22Rv1 (cell line): ENCODE measurements at regions not wholly inside any gene's neighbourhood (a gene's known extent, or its start where the extent isn't known, plus 50 kb on each side); places are given as distances from the start of the nearest gene placed in this dataset.

Experiments used
- H3K27ac ChIP-seq: fragments of 450-650 bp; 2 replicates; pipeline ENCODE4 v1.5.1; 2017
- ZFX ChIP-seq: fragments of 450-650 bp; IDR thresholded peaks from 2 replicates; pipeline ENCODE4 v1.6.1; 2017; ENCODE audit warnings: antibody characterized with exemption, borderline replicate concordance
- TF ChIP-seq, protein P1 (sequence below): fragments of 450-650 bp; IDR thresholded peaks from 2 replicates; pipeline ENCODE4 v1.5.1; 2017; ENCODE audit warnings: mild to moderate bottlenecking

DNA sequence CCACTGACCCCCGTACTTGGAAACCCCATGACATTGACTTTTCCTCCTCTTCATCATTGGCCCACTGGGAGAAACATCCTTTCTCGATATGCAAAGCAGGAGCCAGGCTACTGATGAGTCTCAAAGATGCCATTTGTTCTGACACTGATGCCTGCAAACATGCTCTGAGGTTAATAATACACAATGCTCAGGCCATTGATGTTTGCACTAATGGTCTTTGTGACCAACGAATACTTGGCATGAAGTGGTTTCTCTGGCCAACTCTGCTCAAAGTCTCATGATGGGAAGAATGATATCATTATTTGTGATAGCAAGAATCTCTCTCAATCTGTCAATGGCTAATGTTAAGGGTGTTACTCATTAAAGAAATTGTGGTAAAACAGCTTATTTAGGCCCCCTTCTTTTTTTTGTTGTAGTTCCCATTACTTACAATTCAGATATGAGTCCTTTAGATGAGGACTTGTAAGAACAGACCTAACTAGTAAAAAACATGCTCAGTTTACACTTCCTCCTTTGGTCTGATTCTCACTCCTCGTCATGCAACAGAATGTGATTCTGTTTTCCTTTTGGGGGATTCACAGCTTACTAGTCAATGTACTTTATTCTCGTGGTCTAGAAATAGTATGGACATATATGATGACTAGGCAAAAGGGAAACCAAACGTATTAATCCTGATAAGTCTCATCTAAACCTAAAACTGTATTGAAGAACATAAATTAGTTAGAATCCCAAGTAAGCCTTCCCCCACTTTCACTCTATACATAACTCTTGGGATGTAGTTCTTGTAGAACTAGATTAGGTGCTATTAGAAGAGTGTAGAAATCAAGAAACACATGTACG is 488.8 kb upstream of the DPPA4 start:
- H3K27ac ChIP-seq, result no peak overlapping the region
- TF ChIP-seq ZFX, result no peak
- TF ChIP-seq, protein P1, sequence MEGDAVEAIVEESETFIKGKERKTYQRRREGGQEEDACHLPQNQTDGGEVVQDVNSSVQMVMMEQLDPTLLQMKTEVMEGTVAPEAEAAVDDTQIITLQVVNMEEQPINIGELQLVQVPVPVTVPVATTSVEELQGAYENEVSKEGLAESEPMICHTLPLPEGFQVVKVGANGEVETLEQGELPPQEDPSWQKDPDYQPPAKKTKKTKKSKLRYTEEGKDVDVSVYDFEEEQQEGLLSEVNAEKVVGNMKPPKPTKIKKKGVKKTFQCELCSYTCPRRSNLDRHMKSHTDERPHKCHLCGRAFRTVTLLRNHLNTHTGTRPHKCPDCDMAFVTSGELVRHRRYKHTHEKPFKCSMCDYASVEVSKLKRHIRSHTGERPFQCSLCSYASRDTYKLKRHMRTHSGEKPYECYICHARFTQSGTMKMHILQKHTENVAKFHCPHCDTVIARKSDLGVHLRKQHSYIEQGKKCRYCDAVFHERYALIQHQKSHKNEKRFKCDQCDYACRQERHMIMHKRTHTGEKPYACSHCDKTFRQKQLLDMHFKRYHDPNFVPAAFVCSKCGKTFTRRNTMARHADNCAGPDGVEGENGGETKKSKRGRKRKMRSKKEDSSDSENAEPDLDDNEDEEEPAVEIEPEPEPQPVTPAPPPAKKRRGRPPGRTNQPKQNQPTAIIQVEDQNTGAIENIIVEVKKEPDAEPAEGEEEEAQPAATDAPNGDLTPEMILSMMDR, result no peak

DNA sequence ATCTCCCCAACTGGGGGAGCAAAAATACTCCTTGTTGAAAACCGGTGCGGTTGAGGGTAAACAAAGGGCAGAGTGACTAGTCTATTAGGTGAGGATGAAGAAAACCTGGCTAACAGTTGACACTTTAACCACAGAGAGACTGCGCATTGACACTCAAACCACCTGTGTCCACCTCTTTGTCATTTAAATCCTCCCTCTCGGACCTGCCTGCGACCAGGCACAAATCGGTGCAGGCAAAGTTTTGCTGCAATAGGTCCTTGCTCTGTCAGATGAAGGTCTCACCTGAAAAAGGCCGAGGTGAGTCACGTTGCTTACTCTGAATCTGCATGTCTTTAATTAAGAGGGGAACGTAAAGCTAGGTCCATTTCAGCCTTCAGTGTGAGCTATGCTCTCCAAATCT is 494.1 kb upstream of the DPPA4 start:
- TF ChIP-seq, protein P1, result no peak
- no peak for TF ChIP-seq ZFX
- no peak overlapping the region for H3K27ac ChIP-seq

DNA sequence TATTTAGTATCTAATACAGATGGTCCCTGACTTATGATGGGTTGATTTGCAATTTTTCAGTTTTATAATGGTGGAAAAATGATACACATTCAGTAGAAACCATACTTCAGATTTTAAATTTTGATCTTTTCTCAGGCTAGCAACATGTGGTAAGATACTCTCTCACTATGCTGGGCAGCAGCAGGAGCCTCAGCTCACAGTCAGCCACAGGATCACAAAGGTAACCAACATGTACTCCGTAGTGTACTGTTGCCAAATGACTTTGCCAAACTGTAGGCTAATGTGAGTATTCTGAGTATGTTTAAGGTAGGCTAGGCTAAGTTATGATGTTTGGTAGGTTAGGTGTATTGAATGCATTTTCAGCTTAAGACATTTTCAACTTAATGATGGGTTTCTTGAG is 498.6 kb upstream of the DPPA4 start:
- no peak for TF ChIP-seq ZFX
- TF ChIP-seq, protein P1, result no peak
- H3K27ac ChIP-seq, result no peak overlapping the region

DNA sequence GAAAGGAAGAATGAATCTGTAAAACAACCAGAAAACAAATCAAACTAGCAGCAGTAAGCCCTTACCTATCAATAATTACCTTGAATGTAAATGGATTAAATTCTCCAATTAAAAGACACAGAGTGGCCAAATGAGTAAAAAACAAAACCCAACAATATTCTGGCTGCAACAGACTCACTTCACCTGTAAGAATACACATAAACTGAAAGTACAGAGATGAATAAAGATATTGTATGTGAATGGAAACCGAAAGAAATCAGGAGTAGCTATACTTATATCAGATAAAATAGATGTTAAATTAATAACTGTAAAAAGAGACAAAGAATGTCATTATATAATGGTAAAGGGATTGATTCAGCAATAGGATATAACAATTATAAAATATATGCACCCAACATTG is 514.5 kb upstream of the DPPA4 start:
- TF ChIP-seq, protein P1, result no peak
- no peak for TF ChIP-seq ZFX
- H3K27ac ChIP-seq, result no peak overlapping the region

DNA sequence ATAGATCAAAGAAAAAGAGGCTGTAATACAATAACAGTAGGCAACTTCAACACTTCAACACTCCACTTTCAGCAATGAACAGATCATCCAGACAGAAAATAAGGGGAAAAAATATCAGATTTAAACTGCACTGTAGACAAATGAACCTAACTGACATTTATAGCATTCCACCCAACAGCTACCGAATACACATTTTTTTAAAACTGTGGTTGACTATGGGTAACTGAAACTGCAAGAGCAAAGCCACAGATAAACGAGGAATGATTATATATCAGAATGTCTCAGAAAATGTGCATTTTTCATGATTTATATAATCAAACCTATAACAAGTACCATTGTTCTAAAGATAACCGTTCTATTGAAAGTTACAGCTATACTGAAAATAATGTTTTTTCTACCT is 514.9 kb upstream of the DPPA4 start:
- no peak for TF ChIP-seq ZFX
- TF ChIP-seq, protein P1, result no peak
- no peak overlapping the region for H3K27ac ChIP-seq

GRCh38 chr3:109853077-109853731 is 515.9 kb upstream of the DPPA4 start:
- TF ChIP-seq ZFX, result no peak
- TF ChIP-seq, protein P1, result no peak
- H3K27ac ChIP-seq, result no peak overlapping the region

DNA sequence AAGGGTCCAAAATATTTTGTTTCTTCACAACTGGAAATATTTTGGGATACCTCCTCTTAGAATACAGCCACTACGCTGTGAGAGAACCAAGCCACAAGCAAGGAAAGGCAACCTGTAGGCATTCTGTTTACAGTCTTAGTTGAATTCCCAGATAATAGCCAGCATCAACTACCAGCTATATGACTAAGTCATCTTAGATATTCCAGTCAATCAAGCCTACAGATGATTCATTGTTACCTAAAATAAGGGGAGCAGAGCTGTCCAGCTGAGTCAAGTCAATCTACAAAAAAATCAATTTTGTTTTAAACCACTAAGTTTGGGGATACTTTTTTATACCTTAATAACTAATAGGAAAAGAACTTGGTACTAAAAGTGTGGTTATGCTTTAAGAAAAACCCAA is 526.4 kb upstream of the DPPA4 start:
- TF ChIP-seq, protein P1, result no peak
- no peak for TF ChIP-seq ZFX
- no peak overlapping the region for H3K27ac ChIP-seq
